HG02885 (cell line): ENCODE measurements at regions not wholly inside any gene's neighbourhood (a gene's known extent, or its start where the extent isn't known, plus 50 kb on each side); places are given as distances from the start of the nearest gene placed in this dataset.
"Not testable (repeated sequence)": the region's sequence is repeated elsewhere in the genome, so short reads cannot be mapped to it uniquely, and the experiment has no call there.

Experiments used
- ATAC-seq: cut with Tn5 transposase; IDR thresholded peaks from one replicate; pipeline ENCODE4 v1.9.1; 2021; ENCODE audit warnings: mild to moderate bottlenecking; ENCODE audit not compliant: unreplicated experiment, poor library complexity

DNA sequence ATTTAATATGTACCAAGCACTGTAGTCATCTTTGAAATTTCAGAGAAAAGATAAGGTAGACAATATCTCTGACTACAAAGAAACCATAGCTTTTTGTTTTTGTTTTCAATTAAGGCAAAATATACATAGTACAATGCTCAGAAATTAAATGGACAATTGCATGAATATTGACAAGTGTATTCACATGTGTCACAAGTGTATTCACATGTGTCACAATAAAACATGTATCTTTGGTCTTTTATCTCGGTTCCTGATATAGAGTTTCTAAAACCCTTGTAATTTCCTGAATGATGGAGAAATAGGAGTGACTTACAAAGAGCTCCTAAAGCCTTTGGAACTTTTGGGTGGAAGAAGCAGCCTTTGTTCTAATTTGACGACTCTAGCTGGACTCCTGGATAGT is 756.4 kb downstream of the EPHA4 start:
- no peak for ATAC-seq

GRCh38 chr2:220821683-220822082 is 750.4 kb downstream of the EPHA4 start:
- ATAC-seq = no peak

DNA sequence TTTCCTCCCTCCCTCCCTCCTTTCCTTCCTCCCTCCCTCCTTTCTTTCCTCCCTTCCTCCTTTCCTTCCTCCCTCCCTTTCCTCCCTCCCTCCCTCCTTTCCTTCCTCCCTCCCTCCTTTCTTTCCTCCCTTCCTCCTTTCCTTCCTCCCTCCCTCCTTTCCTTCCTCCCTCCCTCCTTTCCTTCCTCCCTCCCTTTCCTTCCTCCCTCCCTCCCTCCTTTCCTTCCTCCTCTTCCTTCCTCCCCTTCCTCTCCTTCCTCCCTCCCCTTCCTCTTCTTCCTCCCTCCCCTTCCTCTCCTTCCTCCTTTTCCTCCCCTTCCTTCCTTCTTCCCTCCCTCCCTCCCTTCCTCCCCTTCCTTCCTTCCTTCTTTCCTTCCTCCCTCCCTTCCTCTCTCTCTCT is 748.5 kb downstream of the EPHA4 start:
- not testable (repeated sequence) for ATAC-seq

DNA sequence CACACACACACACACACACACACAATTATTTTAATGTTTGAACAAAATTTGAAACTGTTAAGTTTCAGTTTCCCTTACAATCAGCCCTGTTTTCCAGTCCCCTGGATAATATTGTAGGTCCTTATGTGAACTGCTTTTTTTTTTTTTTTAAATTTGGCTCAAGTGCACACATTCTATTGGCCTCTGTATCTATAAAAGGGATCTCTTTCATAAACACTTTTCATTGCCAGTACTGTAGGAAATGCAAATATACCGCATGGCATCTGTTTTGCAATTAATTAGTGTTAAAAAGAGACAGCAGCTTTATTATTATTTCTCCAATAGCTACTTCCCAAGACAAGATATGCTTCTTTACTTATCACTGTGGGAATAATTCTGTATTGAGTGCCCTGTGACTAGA is 738.7 kb downstream of the EPHA4 start:
- ATAC-seq = no peak

DNA sequence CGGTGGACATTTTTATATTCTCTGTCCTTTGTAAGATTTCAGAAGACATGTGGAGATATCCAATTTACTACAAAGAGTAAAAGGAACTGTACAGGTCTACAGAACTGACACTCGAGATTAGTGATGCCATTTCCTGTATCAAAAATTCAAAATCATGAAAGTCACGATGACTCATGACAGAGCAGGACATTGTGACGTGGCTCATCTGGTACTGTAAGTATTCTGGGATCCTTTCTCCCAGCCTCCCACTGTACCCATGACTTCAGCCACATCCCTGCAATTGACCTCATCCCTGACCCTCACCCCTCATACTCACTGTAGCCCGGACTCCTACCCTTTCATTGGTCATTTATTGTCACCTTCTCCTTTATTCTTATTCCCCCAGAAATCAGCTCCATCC is 736.5 kb downstream of the EPHA4 start:
- ATAC-seq = no peak

- no peak for ATAC-seq
Measured at GRCh38 chr2:220837226-220837625, 734.9 kb downstream of the EPHA4 start.

DNA sequence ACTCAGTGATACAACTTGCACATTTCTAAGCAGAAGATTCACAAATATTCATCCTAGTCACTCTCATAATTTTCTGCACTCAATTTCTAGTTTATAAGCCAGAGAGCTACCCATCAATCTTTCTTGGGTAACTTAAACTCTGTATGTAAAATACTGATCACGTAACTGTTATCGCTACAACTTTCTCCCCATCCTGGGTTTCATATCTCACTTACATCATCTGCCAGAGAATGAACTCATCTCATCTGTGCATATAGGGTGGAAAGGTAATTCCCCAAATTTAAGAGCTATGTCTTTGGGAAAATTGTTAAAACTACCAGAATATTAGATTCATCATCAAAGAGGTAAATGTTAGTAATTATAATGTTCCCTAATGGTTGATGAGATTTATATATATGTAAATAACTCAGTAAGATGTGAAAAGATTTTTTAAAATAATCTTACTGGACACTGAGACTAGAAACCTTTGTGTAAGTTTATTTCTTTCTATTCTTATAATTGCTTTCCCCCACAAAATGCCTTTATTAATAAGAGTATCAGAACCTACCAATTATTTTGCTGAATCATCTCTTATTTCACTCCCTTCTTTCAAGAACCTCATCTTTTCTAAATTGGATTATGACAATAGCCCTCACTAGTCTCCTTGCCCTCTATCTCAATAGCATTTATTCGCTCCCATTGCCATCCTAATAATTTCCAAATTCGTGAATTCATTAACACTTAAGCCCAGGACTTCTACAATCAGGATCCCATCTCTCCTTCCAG is 729.0 kb downstream of the EPHA4 start:
- no peak for ATAC-seq

GRCh38 chr2:220845766-220846273 is 726.3 kb downstream of the EPHA4 start:
- ATAC-seq = no peak

- ATAC-seq = no peak
Measured at GRCh38 chr2:220847006-220847405, 725.1 kb downstream of the EPHA4 start.

GRCh38 chr2:220847589-220847988 is 724.5 kb downstream of the EPHA4 start:
- ATAC-seq = no peak

DNA sequence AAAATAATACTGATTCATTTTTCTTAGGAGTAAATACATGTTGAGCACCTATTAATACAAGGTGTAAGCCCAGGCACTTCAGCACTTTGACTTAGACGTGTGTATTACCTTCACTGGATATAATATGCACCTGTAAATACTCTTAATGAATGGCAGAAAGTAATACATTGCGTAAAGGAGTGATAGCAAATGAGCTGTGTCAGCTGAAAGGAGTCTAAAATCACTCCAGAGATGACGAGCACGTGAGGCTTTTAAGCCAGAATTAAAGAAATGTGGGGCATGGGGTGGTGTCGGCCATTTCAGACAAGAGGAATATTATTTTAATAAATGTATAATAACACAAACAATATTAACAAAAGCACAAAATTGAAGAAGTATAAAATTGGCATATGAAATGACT is 722.7 kb downstream of the EPHA4 start:
- no peak for ATAC-seq

DNA sequence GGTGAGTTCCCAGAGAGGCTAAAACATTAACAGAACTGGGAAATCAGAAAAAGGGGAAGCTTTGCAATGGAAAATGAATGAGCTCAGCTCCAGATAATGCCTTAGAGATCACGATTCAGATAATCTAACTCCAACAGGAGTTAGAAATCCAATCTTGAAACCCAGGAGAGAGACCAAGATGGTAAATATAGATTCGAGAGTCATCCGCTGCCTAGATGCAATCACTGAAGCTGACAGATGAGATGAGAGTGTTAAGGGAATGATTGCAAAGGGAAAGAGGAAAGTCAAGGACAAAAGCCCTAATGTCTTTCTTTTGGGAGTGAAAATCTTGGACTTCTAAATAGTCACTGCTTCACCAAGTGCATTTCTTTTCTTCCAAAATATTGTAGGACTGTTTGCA is 722.0 kb downstream of the EPHA4 start:
- no peak for ATAC-seq

- no peak for ATAC-seq
Measured at GRCh38 chr2:220855296-220855695, 716.8 kb downstream of the EPHA4 start.

DNA sequence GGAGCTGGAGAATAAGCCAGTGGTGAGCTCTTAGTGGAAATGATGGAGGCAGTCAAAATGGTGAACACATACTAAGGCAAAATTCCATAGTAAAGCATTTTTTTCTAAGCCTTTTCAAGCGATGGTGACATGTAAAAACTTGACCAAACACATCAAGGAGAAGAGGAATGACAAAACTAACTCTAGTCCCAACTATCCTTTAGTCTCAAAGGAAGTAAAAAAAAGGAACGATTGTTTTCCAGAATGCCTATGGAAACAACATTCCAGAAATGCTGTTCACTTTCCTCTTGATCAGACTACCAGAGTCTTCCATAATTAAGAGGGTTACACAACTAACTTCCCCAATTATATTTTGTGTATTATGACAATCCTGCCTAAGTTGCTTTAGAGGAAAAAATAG is 715.6 kb downstream of the EPHA4 start:
- ATAC-seq = no peak

DNA sequence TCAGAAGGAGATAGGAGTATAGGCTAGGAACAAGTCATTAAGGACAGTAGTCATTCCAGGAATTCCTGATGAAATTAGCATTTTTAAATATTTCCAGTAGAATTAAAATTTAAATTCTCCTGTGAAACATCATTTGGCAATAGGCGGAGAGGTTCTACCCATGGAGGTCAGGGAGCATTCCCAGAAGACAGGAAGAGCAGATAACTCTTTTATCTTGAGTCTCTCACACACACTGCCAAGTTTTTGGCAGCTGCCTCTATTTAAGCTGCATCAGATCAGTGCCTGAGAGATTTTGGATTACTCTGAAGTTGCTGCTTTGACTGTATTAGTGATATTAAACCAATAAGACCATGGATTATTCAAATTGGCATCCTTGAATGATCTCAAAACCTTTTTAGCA is 714.7 kb downstream of the EPHA4 start:
- no peak for ATAC-seq

- no peak for ATAC-seq
Measured at GRCh38 chr2:220858101-220858500, 714.0 kb downstream of the EPHA4 start.

- ATAC-seq = no peak
Measured at GRCh38 chr2:220871909-220872308, 700.2 kb downstream of the EPHA4 start.

DNA sequence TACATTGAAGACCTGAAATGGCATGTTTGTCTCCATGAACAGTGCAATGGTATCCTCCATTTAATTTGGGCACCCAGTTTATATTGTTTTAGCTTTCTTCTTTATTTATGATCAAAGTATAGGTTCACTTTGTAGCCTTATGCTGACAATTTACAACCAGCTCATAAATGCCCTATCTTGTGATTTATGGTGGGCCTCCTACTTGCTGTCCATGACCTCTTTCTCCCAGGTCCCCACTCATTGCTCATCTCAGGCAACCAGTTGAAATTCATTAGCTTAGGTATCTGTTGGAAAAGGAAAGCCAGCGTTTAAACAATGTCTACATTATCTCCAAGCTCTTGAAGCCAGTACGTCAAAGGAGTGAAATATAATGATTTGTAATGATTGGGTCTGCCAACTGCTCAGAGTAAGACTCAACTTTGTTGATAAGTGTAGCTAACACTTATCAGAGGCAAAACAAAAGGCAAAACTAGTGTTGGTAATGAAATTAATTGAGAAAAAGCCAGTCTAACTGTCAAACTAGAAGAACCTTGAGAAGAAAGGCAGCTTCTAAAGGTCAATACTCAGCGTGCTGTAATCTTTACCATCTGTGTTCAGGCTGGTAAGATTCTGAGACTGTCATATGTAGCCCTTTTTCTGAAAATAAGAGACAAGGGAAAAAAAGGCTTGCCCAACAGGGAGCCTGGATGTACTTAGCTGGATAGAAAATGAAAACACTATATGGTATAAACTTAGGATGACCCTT is 695.9 kb downstream of the EPHA4 start:
- no peak for ATAC-seq

DNA sequence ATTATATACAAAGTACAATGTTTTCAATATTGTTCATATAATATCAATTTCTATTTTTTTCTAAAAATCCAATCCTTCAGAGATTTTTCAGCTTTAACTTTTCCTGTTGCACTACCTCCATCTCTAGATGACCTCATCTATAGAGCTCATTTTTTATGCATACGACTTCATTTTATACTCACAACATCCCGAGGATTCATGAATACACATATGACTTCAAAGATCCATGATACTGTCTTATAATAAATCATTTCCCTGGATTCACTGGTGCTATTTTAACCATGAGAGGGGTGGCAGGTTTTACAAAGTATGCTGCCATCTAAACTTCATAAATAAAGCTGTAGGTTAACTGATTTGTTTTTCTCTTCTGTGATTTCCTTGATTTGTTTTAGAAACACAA is 694.6 kb downstream of the EPHA4 start:
- no peak for ATAC-seq

DNA sequence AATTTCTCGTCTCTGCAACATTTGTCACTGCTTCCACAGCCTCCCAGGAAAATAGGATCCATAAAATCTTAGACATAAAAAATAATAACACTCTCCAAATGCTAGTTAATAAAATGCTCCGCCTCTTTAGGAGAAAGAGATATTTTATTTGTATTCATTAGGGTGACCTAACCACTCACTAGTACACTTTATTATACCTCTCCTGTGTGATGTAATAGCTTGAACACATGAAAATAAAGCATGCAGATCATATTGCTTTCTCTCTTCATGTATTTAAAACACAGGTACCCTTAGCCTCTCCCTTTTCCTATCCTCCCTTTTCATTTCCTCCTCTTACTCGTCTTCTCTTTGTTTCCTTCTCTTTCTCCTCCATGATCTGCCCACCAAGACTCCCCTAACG is 694.2 kb downstream of the EPHA4 start:
- no peak for ATAC-seq
